Epithelial cell of esophagus (primary cell): ENCODE measurements at regions not wholly inside any gene's neighbourhood (a gene's known extent, or its start where the extent isn't known, plus 50 kb on each side); places are given as distances from the start of the nearest gene placed in this dataset.

Source experiments
- DNase-seq: peaks from one replicate; pipeline ENCODE4 v3.0.0; 2010; ENCODE audit warnings: low read depth
- H3K4me3 ChIP-seq: 2 replicates; pipeline ENCODE4 v1.5.1; 2011; ENCODE audit warnings: mild to moderate bottlenecking, low read length, control low read depth
- TF ChIP-seq, protein P1 (sequence below): IDR thresholded peaks from 2 replicates; pipeline ENCODE4 v1.5.1; 2011; ENCODE audit warnings: low read depth, mild to moderate bottlenecking, low read length, control low read depth, inconsistent platforms; ENCODE audit not compliant: insufficient read depth; ENCODE audit errors: missing control alignments

DNA sequence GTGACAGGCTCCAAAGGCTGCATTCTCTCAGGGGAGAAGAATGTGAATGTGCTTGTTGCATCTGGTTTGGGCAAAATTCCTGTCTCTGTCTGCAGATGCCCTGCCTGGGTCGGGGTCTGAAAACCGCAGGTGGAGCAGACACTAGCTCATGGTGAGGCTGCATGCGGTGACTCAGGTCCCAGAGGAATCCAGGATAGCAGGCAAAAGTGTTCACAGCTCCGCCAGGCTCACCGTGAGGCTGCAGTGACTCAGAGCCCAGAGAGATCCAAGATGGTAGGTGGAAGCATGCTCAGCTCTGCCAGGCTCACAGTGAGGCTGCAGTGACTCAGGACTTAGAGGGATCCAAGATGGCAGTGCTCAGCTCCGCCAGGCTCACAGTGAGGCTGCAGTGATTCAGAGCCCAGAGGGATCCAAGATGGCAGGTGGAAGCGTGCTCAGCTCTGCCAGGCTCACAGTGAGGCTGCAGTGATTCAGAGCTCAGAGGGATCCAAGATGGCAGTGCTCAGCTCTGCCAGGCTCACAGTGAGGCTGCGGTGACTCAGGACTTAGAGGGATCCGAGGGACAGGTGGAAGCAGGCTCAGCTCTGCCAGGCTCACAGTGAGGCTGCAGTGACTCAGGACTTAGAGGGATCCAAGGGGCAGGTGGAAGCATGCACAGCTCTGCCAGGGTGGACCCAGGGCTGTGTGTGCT lies 200.5 kb downstream of the ACKR3 start:
- peak; percentile 100 for DNase-seq
- TF ChIP-seq, protein P1, sequence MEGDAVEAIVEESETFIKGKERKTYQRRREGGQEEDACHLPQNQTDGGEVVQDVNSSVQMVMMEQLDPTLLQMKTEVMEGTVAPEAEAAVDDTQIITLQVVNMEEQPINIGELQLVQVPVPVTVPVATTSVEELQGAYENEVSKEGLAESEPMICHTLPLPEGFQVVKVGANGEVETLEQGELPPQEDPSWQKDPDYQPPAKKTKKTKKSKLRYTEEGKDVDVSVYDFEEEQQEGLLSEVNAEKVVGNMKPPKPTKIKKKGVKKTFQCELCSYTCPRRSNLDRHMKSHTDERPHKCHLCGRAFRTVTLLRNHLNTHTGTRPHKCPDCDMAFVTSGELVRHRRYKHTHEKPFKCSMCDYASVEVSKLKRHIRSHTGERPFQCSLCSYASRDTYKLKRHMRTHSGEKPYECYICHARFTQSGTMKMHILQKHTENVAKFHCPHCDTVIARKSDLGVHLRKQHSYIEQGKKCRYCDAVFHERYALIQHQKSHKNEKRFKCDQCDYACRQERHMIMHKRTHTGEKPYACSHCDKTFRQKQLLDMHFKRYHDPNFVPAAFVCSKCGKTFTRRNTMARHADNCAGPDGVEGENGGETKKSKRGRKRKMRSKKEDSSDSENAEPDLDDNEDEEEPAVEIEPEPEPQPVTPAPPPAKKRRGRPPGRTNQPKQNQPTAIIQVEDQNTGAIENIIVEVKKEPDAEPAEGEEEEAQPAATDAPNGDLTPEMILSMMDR = no peak
- no peak overlapping the region for H3K4me3 ChIP-seq

DNA sequence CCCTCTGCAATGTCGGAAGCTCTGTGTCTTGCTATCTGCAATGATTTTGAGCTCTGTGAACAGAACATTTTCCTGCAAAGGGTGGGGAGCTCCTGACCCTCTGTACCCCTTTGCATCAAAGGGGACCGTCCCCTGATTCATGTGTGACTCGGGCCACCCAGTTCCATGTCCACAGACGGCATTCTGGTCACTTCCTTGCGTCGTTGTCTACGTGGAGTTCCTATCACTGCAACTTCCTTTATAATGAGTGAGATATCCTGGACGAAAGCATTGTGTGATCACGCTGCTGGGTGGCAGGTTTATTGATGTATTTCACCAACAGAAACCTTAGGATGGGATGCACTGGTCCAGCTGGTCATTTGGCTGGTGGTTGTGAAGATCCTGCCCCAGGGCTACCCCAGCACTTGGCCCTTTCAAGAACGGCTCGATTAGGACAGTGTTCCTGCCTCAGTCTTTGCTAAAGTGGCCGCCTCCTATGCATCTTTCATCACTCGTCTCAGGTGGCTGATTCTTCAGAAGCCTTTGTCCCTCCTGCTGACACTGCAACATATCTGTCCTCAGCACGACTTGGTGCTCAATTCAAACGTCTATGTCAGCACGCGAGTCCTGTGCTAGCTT lies 202.7 kb downstream of the ACKR3 start:
- H3K4me3 ChIP-seq = no peak overlapping the region
- TF ChIP-seq, protein P1 = no peak
- no peak for DNase-seq

DNA sequence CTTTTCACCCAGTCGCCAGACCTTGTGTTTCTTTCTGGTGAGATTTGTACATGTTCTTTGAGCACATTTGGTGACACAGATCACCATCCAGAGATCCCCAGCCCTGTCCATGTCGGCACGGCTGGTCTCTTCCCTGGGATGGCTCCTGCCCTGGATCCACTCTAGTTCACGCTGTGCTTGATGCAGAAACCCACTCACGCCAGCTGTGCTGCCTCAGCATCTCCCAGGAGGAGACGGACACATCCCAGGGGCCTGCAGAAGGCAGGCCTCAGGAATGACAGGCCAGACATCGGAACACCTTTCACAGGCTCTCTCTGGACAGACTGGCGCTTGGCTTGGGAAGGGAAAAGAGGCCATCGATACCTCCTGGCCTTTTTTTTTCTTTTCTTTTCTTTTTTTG lies 203.6 kb downstream of the ACKR3 start:
- TF ChIP-seq, protein P1 = no peak
- DNase-seq = no peak

DNA sequence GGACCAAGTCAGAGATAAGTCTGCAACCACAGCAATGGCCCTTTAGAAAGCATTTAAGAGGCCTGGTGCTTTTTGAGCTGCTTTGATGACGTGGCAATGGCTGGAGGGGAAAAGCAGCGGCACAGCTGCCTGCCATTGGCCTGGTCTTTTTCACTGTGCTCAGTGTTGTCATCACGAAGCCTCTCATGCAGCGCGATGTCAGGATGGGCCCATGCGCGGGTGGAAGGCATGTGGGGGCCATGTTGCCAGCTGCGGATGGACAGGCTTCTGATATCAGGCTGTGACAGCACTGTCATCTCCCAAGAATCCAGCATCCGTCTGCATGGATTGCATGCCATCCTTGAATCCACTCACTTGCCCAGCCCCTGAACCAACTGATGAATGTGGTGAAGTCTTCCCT lies 204.5 kb downstream of the ACKR3 start:
- TF ChIP-seq, protein P1 = no peak
- DNase-seq = no peak
- H3K4me3 ChIP-seq = no peak overlapping the region

More for the DNA sequence above, 203.6 kb downstream of the ACKR3 start:
- H3K4me3 ChIP-seq = no peak overlapping the region

DNA sequence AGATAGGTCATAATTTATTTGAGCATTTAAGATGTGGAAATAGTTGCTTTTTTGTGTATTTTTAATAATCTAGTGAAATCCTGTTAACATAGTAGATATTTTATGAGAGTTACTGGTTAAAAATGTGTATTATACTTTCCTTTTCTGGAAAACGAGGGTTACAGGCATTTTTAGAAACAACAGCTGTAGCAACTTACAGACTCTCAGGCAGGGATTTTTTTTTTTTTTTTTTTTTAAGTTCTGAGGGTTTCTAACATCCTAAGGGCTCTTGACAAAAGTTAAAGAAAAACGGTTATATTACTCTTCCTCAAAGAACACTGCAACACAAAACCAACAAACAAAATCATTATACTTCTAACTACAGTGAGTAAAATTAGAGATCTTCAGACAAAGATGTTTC lies 205.9 kb downstream of the ACKR3 start:
- TF ChIP-seq, protein P1 = no peak
- no peak for DNase-seq

DNA sequence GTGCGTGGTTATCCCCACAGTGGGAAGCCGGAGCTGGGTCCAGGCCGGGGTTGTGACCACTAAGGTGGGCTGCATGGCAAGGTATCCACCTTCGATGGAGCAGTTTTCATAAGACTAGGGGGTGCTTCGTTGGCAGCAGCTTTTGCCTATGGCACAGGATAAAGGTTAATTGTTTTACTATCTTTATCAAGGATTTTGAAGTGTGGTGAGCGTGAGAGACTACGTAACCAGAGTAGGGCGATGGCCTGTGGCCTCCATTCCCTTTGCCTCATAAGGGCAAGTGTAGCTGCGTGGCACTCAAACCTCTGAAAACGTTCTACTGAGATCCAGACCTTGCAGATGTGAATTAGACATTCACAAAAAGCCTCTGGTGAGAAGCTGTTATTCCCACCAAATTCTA lies 206.6 kb downstream of the ACKR3 start:
- no peak for DNase-seq
- TF ChIP-seq, protein P1 = no peak
- H3K4me3 ChIP-seq = no peak overlapping the region

More for the DNA sequence above, 205.9 kb downstream of the ACKR3 start:
- H3K4me3 ChIP-seq = no peak overlapping the region

DNA sequence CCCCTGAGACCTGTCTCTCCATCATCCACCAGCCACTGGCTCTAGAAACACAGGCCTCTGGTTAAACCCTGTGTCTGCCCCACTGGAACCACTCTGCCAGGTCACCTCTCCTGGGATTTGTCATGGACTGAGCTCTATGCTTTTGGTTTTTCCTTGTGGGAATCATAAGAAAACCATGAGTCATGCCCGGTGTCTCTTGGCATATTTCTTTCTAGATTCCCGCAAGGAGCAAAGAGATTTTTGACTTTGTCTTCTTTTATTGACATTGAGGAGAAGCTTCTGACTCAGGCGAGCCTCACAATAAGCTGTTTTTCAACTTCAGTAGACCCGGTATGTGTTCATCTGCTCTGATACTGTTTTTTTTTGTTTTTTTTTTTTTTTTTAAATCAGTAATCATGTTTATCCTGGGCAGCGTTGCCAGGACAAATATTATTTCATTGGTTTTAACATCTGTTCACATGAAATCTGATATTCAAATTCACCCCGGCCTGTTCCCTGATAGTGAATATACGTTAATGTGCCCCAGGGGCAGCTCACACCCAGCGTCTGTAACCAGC lies 207.1 kb downstream of the ACKR3 start:
- peak; percentile 94 for DNase-seq
- TF ChIP-seq, protein P1 = no peak
- no peak overlapping the region for H3K4me3 ChIP-seq
